OCI-LY3 (cell line): ENCODE measurements at regions not wholly inside any gene's neighbourhood (a gene's known extent, or its start where the extent isn't known, plus 50 kb on each side); places are given as distances from the start of the nearest gene placed in this dataset.

Experiments
- CTCF ChIP-seq: fragments of 200-600, 300-600 bp; sonication (generic); IDR thresholded peaks from 2 replicates; pipeline ENCODE4 v1.5.1; 2014; ENCODE audit warnings: antibody characterized with exemption, low read length, low read depth
- EZH2phosphoT487 ChIP-seq: fragments of 200-600 bp; shearing (Covaris generic); IDR thresholded peaks from 2 replicates; pipeline ENCODE4 v1.6.1; 2018; ENCODE audit warnings: antibody characterized with exemption, mixed run types, low read depth

- TF ChIP-seq CTCF (no peak), EZH2phosphoT487 (no peak)
Measured at GRCh38 chr2:52828112-52828511, 939.5 kb upstream of the CHAC2 start.
